ENCODE measurements at regions not wholly inside any gene's neighbourhood (a gene's known extent, or its start where the extent isn't known, plus 50 kb on each side); places are given as distances from the start of the nearest gene placed in this dataset.

- H3K4me3 ChIP-seq (ENCODE audit: extremely low read depth in 1 of 4, insufficient read depth in 2 of 4, low read depth in 3 of 4, low read length in 4 of 4) = no peak overlapping the region
- H3K9ac ChIP-seq (replicated peaks in 1 of 4; ENCODE audit: extremely low read depth in 1 of 4, low read depth in 3 of 4, low read length in 3 of 4) = no peak overlapping the region
- no peak overlapping the region for H2BK20ac ChIP-seq (ENCODE audit: low read length)
- DNase-seq (ENCODE audit: low read depth in 1 of 2, low spot score in 2 of 2) (no peak), FAIRE-seq (no peak)
- no peak overlapping the region for H3K18ac ChIP-seq (ENCODE audit: extremely low read depth, low read length)
- peaks cover 0 to 9% of the 10 kb centered on the region in 2 experiments; a peak in 1 of 4 replicates for H3K79me2 ChIP-seq (ENCODE audit: control insufficient read depth in 1 of 2, insufficient read depth in 2 of 2, low read length in 2 of 2)
- no peaks in the 10 kb centered on the region for H3K23me2 ChIP-seq (ENCODE audit: low read depth, low read length)
- H4K91ac ChIP-seq (replicated peaks; ENCODE audit: insufficient read length, low read length) = no peak overlapping the region
- H2BK12ac ChIP-seq (ENCODE audit: low read depth, low read length) = no peak overlapping the region
- no peak overlapping the region for H2AFZ ChIP-seq (ENCODE audit: low read length)
- no peak overlapping the region for H2AK5ac ChIP-seq (ENCODE audit: low read depth, low read length)
- H4K8ac ChIP-seq (ENCODE audit: extremely low read depth, insufficient read depth, low read length) = no peak overlapping the region
- H2BK5ac ChIP-seq (ENCODE audit: low read depth, low read length) = no peak overlapping the region
- 86% methylated on average over 4 of the region's 4 CpGs; no CpG with 5 or more reads in 1 of the 2 experiments for WGBS, 2 experiments (ENCODE audit: extremely low coverage in 1 of 2, insufficient coverage in 1 of 2, insufficient read length in 1 of 2, insufficient replicate concordance in 2 of 2, low coverage in 1 of 2, low lambda C conversion rate in 2 of 2, missing lambda C conversion rate in 1 of 2)
- no peak overlapping the region for H2BK120ac ChIP-seq (replicated peaks; ENCODE audit: low read depth, low read length)
- no peaks in the 10 kb centered on the region for H3K36me3 ChIP-seq (ENCODE audit: control insufficient read depth in 2 of 4, insufficient read depth in 4 of 4, low read length in 3 of 4)
- no peak overlapping the region for H3K14ac ChIP-seq (ENCODE audit: insufficient read length)
- H3K9me3 ChIP-seq (ENCODE audit: insufficient read depth in 2 of 2, low read depth in 1 of 2, low read length in 1 of 2) = no peaks in the 10 kb centered on the region
- no peak overlapping the region for H3K27ac ChIP-seq (ENCODE audit: low read depth, low read length)
- no peak overlapping the region for H4K5ac ChIP-seq (ENCODE audit: insufficient read length, low read depth, low read length)
- peaks cover 2% of the 10 kb centered on the region; the same call in 1 of the 2 replicates for H3K79me1 ChIP-seq (ENCODE audit: low read depth, low read length)
- POLR2A ChIA-PET (ENCODE audit: partially characterized antibody) = interaction anchor here (0.7 to 2.3 kb wide), 3 partner anchors 12 to 188 kb away, joined by 3 to 11 read pairs (median 4); no protein-coding TSS in a partner anchor
- no peaks in the 10 kb centered on the region for H3K4me1 ChIP-seq (replicated peaks in 1 of 4; ENCODE audit: control insufficient read depth in 3 of 4, insufficient read depth in 4 of 4, low read length in 3 of 4)
- no peaks in the 10 kb centered on the region for H3K27me3 ChIP-seq (replicated peaks in 1 of 4; ENCODE audit: control insufficient read depth in 3 of 4, extremely low read depth in 1 of 4, insufficient read depth in 3 of 4, low read length in 3 of 4)
- H2BK15ac ChIP-seq (ENCODE audit: low read length) = no peak overlapping the region
- no peak overlapping the region for H3K23ac ChIP-seq (ENCODE audit: insufficient read length)
- H3K4me2 ChIP-seq (ENCODE audit: insufficient read depth in 1 of 2, low read depth in 2 of 2, low read length in 2 of 2) = no peak overlapping the region
- CTCF ChIA-PET (ENCODE audit: partially characterized antibody) = interaction anchor here (1.0 kb wide), 1 partner anchor 13 kb away, joined by 4 read pairs; no protein-coding TSS in a partner anchor
- no peak overlapping the region for H3K4ac ChIP-seq (replicated peaks; ENCODE audit: insufficient read length, low read depth, low read length)
- H4K20me1 ChIP-seq (replicated peaks in 1 of 2; ENCODE audit: control insufficient read depth in 1 of 2, insufficient read depth in 2 of 2, low read length in 2 of 2) = no peaks in the 10 kb centered on the region
- no peak overlapping the region for H3K56ac ChIP-seq (replicated peaks; ENCODE audit: insufficient read length, low read depth, low read length)
- no peak for TF ChIP-seq NRF1 (IDR thresholded peaks at IDR 0.05; ENCODE audit: low read depth, low read length)
- TF ChIP-seq JUN (IDR thresholded peaks at IDR 0.05; ENCODE audit: low read depth, low read length) = no peak
- TF ChIP-seq EP300 (IDR thresholded peaks at IDR 0.05; ENCODE audit: borderline replicate concordance in 1 of 2, low read depth in 2 of 2, low read length in 2 of 2) = no peak
- TF ChIP-seq PHF8 (conservative IDR thresholded peaks at IDR 0.05; ENCODE audit: low read depth, low read length) = no peak
- TF ChIP-seq SUZ12 (IDR thresholded peaks at IDR 0.05; ENCODE audit: low read length) = no peak
- TF ChIP-seq BCL11A (IDR thresholded peaks at IDR 0.05; ENCODE audit: low read depth in 2 of 2, low read length in 2 of 2) = no peak
- no peak for TF ChIP-seq KDM4A (IDR thresholded peaks at IDR 0.05; ENCODE audit: low read depth, low read length, severe bottlenecking)
- TF ChIP-seq ATF3 (IDR thresholded peaks at IDR 0.05; ENCODE audit: insufficient read depth, low read depth, low read length) = no peak
- no peak for TF ChIP-seq ASH2L (IDR thresholded peaks at IDR 0.05; ENCODE audit: low read length)
- TF ChIP-seq RXRA (IDR thresholded peaks at IDR 0.05; ENCODE audit: insufficient read depth, low read depth, low read length) = no peak
- no peak for TF ChIP-seq SIN3A (conservative IDR thresholded peaks at IDR 0.05 in 1 of 2, IDR thresholded peaks at IDR 0.05 in 1 of 2; ENCODE audit: low read depth in 1 of 2, low read length in 2 of 2)
- no peak for TF ChIP-seq SIX5 (IDR thresholded peaks at IDR 0.05; ENCODE audit: low read depth, low read length)
- TF ChIP-seq SP2 (IDR thresholded peaks at IDR 0.05; ENCODE audit: low read length) = no peak
- no peak for TF ChIP-seq POLR2A (IDR thresholded peaks at IDR 0.05; ENCODE audit: control extremely low read depth in 1 of 2, low read depth in 2 of 2, low read length in 2 of 2)
- no peak for TF ChIP-seq TAF1 (IDR thresholded peaks at IDR 0.05; ENCODE audit: low read depth, low read length)
These were observed 94.6 kb upstream of the PELI1 start for GRCh38 chr2:64238799-64239198.

All from H1 (cell line).